ENCODE measurements at regions not wholly inside any gene's neighbourhood (a gene's known extent, or its start where the extent isn't known, plus 50 kb on each side); places are given as distances from the start of the nearest gene placed in this dataset.
"Not testable (repeated sequence)": the region's sequence is repeated elsewhere in the genome, so short reads cannot be mapped to it uniquely, and the experiment has no call there.

- DNase-seq: no peak
Observed at GRCh38 chr22:27101288-27101687, 443.9 kb downstream of the MIAT start.

- no peak for DNase-seq
Observed at GRCh38 chr22:27104449-27104848, 447.1 kb downstream of the MIAT start.

DNA sequence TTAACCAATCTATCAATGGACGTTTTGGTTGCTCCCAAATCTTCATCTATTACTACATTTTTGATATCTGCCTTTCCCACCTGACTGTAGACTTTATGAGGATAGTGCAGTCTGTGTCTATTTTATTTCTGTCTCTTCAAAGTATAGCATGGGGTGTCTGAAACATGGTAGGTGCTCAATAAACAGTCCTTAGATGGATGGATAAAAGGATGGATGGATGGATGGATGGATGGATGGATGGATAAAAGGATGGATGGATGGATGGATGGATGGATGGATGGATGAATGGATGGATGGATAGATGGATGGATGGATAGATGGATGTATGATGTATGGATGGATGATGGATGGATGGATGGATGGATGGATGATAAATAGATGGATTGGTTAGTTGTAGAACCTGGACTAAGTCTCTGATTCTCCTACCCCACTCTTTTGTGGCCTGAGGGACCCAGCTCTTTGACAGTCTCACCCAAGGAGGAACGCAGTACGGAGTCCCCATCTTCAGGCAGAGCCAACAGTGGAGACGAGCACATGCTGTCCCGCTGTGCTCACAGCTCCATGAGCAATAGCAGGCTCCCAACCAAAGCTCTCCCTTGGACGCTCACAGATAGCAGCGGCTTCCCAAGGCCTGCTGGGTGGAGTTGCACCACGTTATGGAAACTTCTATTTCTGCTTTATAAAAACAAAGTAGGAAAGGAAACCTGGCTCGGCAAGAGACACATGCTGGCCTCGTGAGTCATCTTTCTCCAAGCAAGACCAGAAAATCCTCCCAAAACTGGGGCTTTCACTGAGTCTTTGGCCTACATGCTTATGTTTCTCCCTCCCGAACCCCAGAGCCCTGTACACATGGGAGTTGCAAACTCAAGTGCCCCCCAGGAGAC, 448.0 kb downstream of the MIAT start:
- DNase-seq: no peak

- no peak for DNase-seq
Observed at GRCh38 chr22:27106985-27107384, 449.6 kb downstream of the MIAT start.

DNA sequence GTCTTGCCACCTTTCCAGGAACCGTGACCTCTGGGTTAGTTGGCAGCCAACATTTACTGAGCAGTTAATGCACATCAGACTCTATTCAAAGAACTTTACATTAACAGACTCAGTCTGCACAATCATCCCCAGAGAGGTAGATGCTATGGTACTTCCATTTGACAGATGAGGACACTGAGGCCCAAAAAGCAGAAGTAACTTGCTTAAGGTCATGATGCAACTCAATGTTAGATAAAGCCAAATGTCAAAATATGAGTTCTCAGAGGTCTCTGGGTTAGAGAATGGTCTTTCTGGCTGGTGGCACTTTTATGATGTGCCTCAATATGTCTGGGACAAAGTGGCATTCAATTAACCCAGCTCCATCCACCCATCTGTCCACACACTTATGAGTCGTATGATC, 450.0 kb downstream of the MIAT start:
- DNase-seq: no peak

DNA sequence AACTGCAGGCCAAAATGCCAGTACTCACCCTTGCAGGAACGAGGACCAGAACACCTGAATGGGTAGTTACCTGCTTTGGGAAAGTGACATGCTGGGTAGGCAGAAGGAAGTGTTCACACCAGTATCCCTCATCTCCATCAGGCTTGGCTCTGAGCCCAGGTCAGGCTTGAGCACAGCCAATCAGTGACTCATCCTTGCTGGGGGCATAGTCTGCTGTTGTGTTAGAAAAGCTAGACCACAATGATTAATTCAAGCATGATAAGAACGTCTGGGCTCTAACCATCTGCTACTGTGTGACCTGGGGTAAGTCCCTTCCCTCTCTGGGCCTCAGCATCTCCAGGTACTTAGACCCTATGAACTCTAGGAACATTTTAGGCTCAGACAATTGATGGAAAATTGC, 450.4 kb downstream of the MIAT start:
- no peak for DNase-seq

DNA sequence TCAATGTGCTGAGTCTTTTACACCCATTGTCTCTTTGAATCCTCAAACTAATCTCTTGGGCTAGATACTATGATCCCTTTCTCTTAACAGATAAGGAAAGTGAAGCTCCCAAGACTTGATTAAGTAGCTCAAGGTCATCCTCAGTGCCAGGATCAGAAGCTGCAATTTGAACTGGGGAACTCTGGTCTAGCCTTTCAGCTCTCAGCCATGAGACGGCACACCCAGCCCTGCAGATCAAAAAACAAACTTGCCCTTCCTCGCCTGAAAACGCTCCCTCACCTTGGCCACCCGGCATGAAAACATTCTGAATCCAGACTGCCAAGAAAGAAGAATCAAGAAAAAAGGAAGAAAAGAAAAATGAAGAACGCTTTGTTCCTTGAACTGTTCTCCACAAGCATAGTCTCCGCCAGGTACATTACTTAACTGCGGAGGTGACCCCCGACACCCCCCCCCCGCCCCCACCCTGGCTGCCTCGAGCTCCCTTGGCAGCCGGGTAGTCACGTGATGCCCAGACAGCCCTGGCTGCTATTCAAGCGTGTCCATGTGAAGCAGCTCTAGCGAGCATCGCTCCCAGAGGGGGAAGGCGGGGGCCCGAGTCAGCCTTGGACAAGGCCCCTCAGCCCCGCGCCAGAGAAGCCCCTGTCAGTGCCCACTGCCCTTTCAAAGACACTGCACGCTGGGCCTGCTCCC, 451.2 kb downstream of the MIAT start:
- no peak for DNase-seq

- not testable (repeated sequence) for DNase-seq
Observed at GRCh38 chr22:27109406-27109805, 452.0 kb downstream of the MIAT start.

GRCh38 chr22:27110665-27111451, 453.5 kb downstream of the MIAT start:
- no peak for DNase-seq

- DNase-seq: no peak
Observed at GRCh38 chr22:27111796-27112672, 454.6 kb downstream of the MIAT start.

DNA sequence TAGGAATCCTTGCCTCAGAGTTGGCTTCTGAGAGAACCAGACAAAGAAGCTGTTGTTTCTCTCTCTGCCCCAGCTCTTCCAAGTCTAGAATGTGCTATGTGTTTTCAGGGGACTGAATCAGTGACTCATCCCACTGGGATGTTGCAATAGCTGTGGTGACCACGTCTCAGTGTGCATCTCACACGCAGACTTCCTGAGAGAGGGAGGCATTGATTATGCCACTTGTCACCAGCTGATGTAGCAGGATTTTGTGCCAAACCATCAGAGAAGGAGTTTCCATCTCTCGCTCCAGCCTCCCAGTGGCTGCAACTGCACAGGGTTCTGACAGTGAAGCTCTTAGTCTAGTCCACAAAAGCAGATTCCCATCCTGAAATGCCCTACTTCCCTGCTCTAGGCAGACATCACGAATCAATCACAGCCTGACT, 455.8 kb downstream of the MIAT start:
- peak in 1 of 5 donors; percentile 16 for DNase-seq

- no peak for DNase-seq
Observed at GRCh38 chr22:27113641-27114040, 456.3 kb downstream of the MIAT start.

DNA sequence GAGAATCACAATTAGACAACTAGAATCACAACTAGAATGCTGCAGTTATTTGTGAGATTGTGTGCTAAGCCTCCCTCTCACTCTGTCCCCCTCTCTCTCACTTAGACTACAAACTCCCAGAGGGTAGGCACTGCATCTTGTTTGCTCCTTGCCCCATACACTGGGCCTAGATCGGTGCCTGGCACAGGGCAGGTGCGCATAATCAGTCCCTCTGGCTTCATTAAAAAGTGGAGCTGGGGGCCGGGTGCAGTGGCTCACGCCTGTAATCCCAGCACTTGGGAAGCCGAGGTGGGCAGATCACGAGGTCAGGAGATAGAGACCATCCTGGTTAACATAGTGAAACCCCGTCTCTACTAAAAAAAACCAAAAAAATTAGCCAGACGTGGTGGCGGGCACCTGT, 456.8 kb downstream of the MIAT start:
- no peak for DNase-seq

- DNase-seq: no peak
Observed at GRCh38 chr22:27115410-27115809, 458.0 kb downstream of the MIAT start.

- no peak for DNase-seq
Observed at GRCh38 chr22:27115816-27116256, 458.4 kb downstream of the MIAT start.

GRCh38 chr22:27116312-27117086, 459.1 kb downstream of the MIAT start:
- DNase-seq: no peak

DNA sequence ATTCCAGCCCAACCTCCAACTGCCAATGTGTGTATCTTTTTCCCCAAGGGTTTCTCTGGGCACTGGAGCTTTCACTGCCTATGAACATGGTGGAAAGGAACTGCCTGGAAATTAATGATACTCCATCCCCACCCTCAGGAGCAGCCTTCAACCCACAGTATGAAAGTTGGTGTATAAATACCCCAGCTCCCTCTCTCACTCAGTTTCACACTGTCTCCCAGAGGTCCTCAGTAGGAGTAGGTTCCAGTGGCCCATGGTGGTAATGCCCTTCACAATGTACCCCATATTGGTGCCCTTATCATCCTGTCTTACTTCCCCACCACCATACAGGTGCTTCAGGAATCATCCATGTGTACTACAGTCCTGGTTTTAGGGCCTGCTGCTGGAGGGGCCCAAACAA, 462.6 kb downstream of the MIAT start:
- DNase-seq: no peak

GRCh38 chr22:27122574-27122973, 465.2 kb downstream of the MIAT start:
- DNase-seq: no peak

GRCh38 chr22:27123880-27124279, 466.5 kb downstream of the MIAT start:
- no peak for DNase-seq

DNA sequence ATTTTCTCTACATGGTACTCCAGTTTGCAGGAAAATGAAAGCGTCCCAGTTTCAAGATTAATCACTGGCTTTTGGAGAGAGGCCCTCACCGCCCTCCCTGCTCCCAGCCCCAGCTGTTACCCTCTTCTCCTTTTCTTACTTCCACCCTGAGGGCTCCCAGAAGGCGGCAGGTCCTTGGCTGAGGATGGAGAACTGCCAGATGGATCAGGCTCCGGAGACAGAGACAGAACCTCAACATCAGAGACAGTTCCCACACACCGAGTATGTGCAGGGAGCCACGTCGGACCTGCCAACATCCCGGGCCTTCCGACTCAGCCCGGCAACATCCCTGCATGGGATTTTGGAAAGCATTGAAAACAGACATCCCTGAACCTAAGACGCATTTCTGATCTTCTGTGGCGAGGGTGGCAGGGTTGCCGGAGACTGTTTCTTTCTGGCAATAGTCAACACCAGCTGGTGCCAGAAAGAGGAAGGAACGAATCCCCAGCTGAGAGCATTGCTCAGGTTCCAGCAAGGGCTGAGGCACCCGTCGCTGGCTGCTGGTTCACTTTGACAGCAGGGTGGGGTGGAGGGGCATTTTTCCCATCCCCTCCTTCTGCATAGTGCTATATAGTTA, 467.1 kb downstream of the MIAT start:
- DNase-seq: no peak

DNA sequence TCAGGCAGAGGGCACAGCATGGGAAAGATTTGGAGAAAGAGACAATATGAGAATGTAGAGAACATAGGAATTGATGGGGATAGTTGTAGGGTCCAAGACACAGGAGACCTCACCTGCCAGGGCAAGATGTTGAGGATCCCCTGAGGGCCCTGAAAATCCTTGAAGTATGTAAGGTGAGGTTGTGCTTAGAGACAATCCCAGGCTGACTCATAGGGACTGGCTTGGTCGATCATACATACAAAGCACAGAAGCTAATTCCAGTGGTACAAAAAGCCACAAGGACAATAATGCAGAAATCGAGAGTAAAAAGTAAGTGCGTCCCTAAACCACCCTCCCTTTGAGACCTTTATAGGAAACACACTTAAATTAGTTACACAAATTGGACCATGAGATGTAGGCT, 468.2 kb downstream of the MIAT start:
- no peak for DNase-seq

Data from T-helper 1 cell (primary cell).